GM21737 (cell line): ENCODE measurements at regions not wholly inside any gene's neighbourhood (a gene's known extent, or its start where the extent isn't known, plus 50 kb on each side); places are given as distances from the start of the nearest gene placed in this dataset.
"Not testable (repeated sequence)": the region's sequence is repeated elsewhere in the genome, so short reads cannot be mapped to it uniquely, and the experiment has no call there.

Experiments used
- ATAC-seq: cut with Tn5 transposase; IDR thresholded peaks from one replicate; pipeline ENCODE4 v1.9.1; 2021; ENCODE audit warnings: mild to moderate bottlenecking, moderate library complexity; ENCODE audit not compliant: unreplicated experiment

GRCh38 chr10:119996944-119997343 lies 104.4 kb downstream of the SEC23IP start:
- ATAC-seq: no peak

GRCh38 chr10:119997429-119997828 lies 104.9 kb downstream of the SEC23IP start:
- no peak for ATAC-seq

- ATAC-seq: no peak
These were observed 110.3 kb downstream of the SEC23IP start for GRCh38 chr10:120002785-120003184.

- ATAC-seq: no peak
These were observed 113.0 kb downstream of the SEC23IP start for GRCh38 chr10:120005207-120006201.

- ATAC-seq: no peak
These were observed 114.7 kb downstream of the SEC23IP start for GRCh38 chr10:120007261-120007660.

- ATAC-seq: no peak
These were observed 119.0 kb downstream of the SEC23IP start for GRCh38 chr10:120011359-120012130.

- no peak for ATAC-seq
These were observed 119.5 kb downstream of the SEC23IP start for GRCh38 chr10:120012131-120012400.

GRCh38 chr10:120012566-120012965 lies 120.0 kb downstream of the SEC23IP start:
- no peak for ATAC-seq

- ATAC-seq: no peak
These were observed 121.5 kb downstream of the SEC23IP start for GRCh38 chr10:120014031-120014430.

GRCh38 chr10:120015064-120015463 lies 122.5 kb downstream of the SEC23IP start:
- no peak for ATAC-seq

GRCh38 chr10:120016906-120017305 lies 124.4 kb downstream of the SEC23IP start:
- no peak for ATAC-seq

- ATAC-seq: no peak
These were observed 125.3 kb downstream of the SEC23IP start for GRCh38 chr10:120017733-120018417.

GRCh38 chr10:120018695-120019094 lies 126.2 kb downstream of the SEC23IP start:
- no peak for ATAC-seq

GRCh38 chr10:120019568-120019967 lies 127.0 kb downstream of the SEC23IP start:
- no peak for ATAC-seq

- no peak for ATAC-seq
These were observed 129.8 kb downstream of the SEC23IP start for GRCh38 chr10:120022357-120022756.

GRCh38 chr10:120034236-120034635 lies 141.7 kb downstream of the SEC23IP start:
- no peak for ATAC-seq

- no peak for ATAC-seq
These were observed 146.5 kb downstream of the SEC23IP start for GRCh38 chr10:120039046-120039445.

- ATAC-seq: no peak
These were observed 147.3 kb downstream of the SEC23IP start for GRCh38 chr10:120039826-120040225.

- no peak for ATAC-seq
These were observed 149.5 kb downstream of the SEC23IP start for GRCh38 chr10:120041807-120042559.

GRCh38 chr10:120042705-120043104 lies 150.2 kb downstream of the SEC23IP start:
- no peak for ATAC-seq

GRCh38 chr10:120047373-120047772 lies 154.8 kb downstream of the SEC23IP start:
- not testable (repeated sequence) for ATAC-seq
